Upper lobe of right lung (tissue), 1 donor: ENCODE measurements at regions not wholly inside any gene's neighbourhood (a gene's known extent, or its start where the extent isn't known, plus 50 kb on each side); places are given as distances from the start of the nearest gene placed in this dataset.
"Not testable (repeated sequence)": the region's sequence is repeated elsewhere in the genome, so short reads cannot be mapped to it uniquely, and the experiment has no call there.

ENCODE experiments used
- ATAC-seq: fragments of 200-7000 bp; cut with Tn5 transposase; one replicate; pipeline ENCODE4 v1.9.1; 2020; ENCODE audit warnings: mild to moderate bottlenecking, moderate library complexity
- DNase-seq: peaks from one replicate; pipeline ENCODE4 v3.0.0-alpha.2; 2020
- H3K27ac ChIP-seq: fragments of 200-600 bp; one replicate; pipeline ENCODE4 v1.8.0; 2022
- H3K27me3 ChIP-seq: fragments of 200-600 bp; one replicate; pipeline ENCODE4 v1.8.0; 2022; ENCODE audit warnings: mild to moderate bottlenecking
- H3K36me3 ChIP-seq: fragments of 200-600 bp; one replicate; pipeline ENCODE4 v1.8.0; 2022
- H3K4me1 ChIP-seq: fragments of 200-600 bp; one replicate; pipeline ENCODE4 v1.8.0; 2022
- H3K4me3 ChIP-seq: fragments of 200-600 bp; one replicate; pipeline ENCODE4 v1.8.0; 2022; ENCODE audit warnings: mild to moderate bottlenecking
- H3K9me3 ChIP-seq: fragments of 200-600 bp; one replicate; pipeline ENCODE4 v1.8.0; 2022
- intact Hi-C: fragments of 100-400 bp; cut with DNase I; formaldehyde crosslinking; loops from one replicate; pipeline ENCODE4 v1.11.0; 2022
- TF ChIP-seq, protein P1 (sequence below): fragments of 200-600 bp; IDR thresholded peaks from one replicate; pipeline ENCODE4 v1.8.0; 2022; ENCODE audit warnings: antibody characterized with exemption
- donor health status: DM: no; HTN: yes; CAD: no; lungs with severe emphysema.

DNA sequence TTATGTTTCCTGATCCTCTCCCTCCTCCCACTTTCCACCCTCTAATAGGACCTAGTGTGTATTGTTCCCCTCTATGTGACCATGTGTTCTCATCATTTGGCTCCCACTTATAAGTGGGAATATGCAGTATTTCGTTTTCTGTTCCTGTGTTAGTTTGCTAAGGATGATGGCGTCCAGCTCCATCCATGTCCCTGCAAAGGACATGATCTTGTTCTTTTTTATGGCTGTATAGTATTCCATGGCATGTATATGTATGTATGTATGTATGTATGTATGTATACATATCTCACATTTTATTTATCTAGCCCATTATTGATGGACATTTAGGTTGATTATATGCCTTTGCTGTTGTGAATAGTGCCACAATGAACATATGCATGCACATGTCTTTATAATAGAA is 188.7 kb downstream of the RFPL4B start:
- H3K27me3 ChIP-seq: no peaks in the 10 kb centered on the region
- no peak for DNase-seq
- no peaks in the 10 kb centered on the region for H3K9me3 ChIP-seq
- H3K36me3 ChIP-seq: no peaks in the 10 kb centered on the region
- ATAC-seq: no peak
- intact Hi-C loops: no loop called here
- TF ChIP-seq, protein P1, sequence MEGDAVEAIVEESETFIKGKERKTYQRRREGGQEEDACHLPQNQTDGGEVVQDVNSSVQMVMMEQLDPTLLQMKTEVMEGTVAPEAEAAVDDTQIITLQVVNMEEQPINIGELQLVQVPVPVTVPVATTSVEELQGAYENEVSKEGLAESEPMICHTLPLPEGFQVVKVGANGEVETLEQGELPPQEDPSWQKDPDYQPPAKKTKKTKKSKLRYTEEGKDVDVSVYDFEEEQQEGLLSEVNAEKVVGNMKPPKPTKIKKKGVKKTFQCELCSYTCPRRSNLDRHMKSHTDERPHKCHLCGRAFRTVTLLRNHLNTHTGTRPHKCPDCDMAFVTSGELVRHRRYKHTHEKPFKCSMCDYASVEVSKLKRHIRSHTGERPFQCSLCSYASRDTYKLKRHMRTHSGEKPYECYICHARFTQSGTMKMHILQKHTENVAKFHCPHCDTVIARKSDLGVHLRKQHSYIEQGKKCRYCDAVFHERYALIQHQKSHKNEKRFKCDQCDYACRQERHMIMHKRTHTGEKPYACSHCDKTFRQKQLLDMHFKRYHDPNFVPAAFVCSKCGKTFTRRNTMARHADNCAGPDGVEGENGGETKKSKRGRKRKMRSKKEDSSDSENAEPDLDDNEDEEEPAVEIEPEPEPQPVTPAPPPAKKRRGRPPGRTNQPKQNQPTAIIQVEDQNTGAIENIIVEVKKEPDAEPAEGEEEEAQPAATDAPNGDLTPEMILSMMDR: no peak
- peaks cover 3% of the 10 kb centered on the region for H3K4me1 ChIP-seq
- no peak overlapping the region for H3K27ac ChIP-seq
- no peak overlapping the region for H3K4me3 ChIP-seq

DNA sequence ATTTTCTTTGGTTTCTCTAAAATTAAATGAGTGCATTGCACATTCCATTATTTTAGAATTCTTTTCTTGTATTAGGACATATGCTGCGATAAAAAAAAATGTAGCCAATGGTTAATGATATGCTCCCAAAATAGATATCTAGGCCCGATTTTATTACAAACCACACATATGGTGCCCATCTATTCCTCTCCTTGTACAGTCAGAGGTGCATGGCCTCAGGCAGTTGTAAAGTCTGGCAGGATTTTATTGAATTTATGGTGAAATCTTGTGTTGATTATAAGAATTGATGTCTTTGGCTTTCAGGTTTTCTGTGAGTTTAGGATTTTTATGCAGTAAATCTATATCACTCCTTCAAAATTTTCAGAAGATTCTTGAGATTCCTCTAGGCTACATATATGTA is 192.2 kb downstream of the RFPL4B start:
- no peak overlapping the region for H3K4me3 ChIP-seq
- DNase-seq: no peak
- no peaks in the 10 kb centered on the region for H3K27me3 ChIP-seq
- peaks cover 3% of the 10 kb centered on the region for H3K4me1 ChIP-seq
- TF ChIP-seq, protein P1: no peak
- no peaks in the 10 kb centered on the region for H3K9me3 ChIP-seq
- H3K36me3 ChIP-seq: no peaks in the 10 kb centered on the region
- no peak overlapping the region for H3K27ac ChIP-seq
- no peak for ATAC-seq
- intact Hi-C loops: no loop called here

DNA sequence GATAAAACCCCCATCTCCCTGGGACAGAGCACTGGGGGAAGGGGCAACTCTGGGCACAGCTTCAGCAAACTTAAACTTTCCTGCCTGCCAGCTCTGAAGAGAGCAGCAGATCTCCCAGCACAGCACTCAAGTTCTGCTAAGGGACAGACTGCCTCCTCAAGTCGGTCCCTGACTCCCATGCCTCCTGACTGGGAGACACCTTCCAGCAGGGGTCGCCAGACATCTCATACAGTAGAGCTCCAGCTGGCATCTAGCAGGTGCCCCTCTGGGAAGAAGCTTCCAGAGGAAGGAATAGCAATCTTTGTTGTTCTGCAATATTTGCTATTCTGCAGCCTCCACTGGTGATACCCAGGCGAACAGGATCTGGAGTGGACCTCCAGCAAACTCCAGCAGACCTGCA is 194.7 kb downstream of the RFPL4B start:
- H3K9me3 ChIP-seq, H3K4me1 ChIP-seq, H3K27ac ChIP-seq, H3K36me3 ChIP-seq, ATAC-seq, DNase-seq, H3K27me3 ChIP-seq, intact Hi-C loops, H3K4me3 ChIP-seq: not testable (repeated sequence)

DNA sequence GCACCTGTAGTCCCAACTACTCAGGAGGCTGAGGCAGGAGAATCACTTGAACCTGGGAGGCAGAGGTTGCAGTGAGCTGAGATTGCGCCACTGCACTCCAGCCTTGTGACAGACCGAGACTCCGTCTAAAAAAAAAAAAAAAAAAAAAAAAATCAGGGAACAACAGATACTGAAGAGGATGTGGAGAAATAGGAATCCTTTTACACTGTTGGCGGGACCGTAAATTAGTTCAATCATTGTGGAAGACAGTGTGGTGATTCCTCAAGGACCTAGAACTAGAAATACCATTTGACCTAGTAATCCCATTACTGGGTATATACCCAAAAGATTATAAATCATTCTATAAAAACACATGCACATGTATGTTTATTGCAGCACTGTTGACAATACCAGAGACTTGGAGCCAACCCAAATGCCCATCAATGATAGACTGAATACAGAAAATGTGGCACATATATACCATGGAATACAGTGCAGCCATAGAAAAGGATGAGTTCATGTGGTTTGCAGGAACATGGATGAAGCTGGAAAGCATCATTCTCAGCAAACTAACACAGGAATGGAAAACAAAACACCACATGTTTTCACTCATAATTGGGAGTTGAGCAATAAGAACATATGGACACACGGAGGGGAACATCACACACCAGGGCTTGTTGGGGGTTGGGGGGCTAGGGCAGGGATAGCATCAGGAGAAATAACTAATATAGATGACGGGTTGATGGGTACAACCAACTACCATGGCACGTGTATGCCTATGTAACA is 200.4 kb downstream of the RFPL4B start:
- not testable (repeated sequence) for ATAC-seq

DNA sequence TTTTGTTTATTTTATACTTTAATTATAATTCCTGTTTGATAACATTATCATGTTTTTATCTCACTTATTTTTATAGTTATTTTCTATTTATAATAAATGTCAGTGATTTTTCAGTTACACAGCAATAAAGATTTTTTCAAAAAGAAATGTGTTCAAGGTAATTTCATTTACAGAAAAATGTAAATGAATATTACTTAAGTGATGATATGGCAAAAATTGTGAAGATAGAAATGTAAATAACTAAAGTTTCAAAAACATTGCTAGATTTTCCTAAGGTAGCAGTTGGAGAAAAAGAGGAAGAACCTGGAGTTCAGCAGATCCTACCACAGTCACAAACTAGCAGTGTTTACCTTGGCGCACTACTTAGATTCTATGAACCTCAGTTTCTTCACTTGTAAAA is 202.6 kb downstream of the RFPL4B start:
- no peaks in the 10 kb centered on the region for H3K9me3 ChIP-seq
- DNase-seq (no peak), ATAC-seq (no peak)
- intact Hi-C loops: no loop called here
- TF ChIP-seq, protein P1: no peak
- H3K36me3 ChIP-seq: no peaks in the 10 kb centered on the region
- H3K27me3 ChIP-seq: no peaks in the 10 kb centered on the region
- H3K4me3 ChIP-seq: no peak overlapping the region
- no peaks in the 10 kb centered on the region for H3K4me1 ChIP-seq
- no peak overlapping the region for H3K27ac ChIP-seq

More for the DNA sequence above, 200.4 kb downstream of the RFPL4B start:
- H3K4me3 ChIP-seq, H3K4me1 ChIP-seq, H3K9me3 ChIP-seq, H3K36me3 ChIP-seq, H3K27ac ChIP-seq, H3K27me3 ChIP-seq, intact Hi-C loops, DNase-seq: not testable (repeated sequence)

DNA sequence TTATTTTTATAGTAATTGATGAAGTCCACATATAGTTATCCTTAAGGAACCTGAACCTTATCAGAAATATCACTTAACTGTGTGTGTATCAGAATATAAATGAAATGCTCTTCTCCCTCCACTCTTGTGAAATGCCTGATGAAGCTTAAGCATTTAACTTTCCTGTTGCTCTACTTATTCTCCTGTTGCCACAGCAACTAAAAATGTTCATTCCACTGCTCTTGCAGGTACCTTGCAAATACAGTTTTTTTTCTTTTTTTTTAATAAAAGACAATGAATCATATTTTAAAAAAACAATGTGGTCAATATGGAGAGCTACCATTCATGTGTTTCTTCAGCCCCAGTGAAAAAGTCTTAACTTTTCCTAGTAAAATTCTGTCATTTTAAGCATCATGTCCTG is 210.3 kb downstream of the RFPL4B start:
- Histone ChIP-seq H3K36me3 (no peaks in the 10 kb centered on the region), H3K27ac (no peak overlapping the region), H3K4me1 (no peaks in the 10 kb centered on the region), H3K27me3 (no peaks in the 10 kb centered on the region), H3K9me3 (no peaks in the 10 kb centered on the region), H3K4me3 (no peak overlapping the region)
- intact Hi-C loops: no loop called here
- DNase-seq (no peak), ATAC-seq (no peak)
- TF ChIP-seq, protein P1: no peak

DNA sequence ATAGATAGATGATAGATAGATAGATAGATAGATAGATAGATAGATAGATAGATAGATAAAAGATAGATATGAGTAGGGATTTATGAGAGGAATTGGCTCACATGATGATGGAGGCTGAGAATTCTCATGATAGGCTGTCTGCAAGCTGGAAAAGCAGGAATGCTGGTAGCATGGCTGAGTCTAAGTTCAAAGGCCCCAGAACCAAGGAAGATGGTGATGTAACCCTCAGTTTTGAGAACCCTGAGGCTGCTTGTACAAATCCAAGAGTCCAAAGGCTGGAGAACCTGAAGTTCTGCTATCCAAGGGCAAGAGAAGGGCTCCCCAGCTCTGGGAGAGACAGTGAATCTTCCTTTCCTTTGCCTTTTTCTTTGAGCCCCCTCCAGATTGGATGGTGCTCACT is 210.8 kb downstream of the RFPL4B start:
- intact Hi-C loops: no loop called here
- Histone ChIP-seq H3K36me3 (no peaks in the 10 kb centered on the region), H3K27me3 (no peaks in the 10 kb centered on the region), H3K27ac (no peak overlapping the region), H3K4me1 (no peaks in the 10 kb centered on the region), H3K4me3 (no peak overlapping the region), H3K9me3 (no peaks in the 10 kb centered on the region)
- DNase-seq (no peak), ATAC-seq (no peak)
- TF ChIP-seq, protein P1: no peak
